ENCODE measurements at regions not wholly inside any gene's neighbourhood (a gene's known extent, or its start where the extent isn't known, plus 50 kb on each side); places are given as distances from the start of the nearest gene placed in this dataset.

DNA sequence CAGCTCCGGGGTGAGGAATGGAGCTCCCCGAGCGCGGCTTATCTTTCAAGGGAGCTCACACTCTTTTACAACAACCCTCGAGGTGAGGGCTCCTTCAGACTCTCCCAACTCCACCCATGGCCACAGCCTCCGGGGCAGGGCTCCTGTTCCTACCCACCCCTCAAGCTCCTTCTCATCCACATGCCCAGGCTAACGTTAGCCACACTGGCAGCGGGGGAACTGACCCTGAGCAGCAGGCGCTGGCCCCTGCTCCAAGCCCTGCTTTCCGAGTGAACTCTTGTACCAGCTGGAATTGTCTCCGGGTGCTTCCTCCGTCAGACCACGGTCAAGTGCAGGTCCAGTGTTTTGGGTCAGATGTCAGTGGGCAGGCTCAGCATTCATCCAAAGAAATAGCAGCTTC is 89.4 kb downstream of the ANKRD10 start:
- TF ChIP-seq ZNF70 (CRISPR knock-in tag; IDR thresholded peaks at IDR 0.05), result no peak
- no peak for TF ChIP-seq ARNTL (CRISPR knock-in tag; IDR thresholded peaks at IDR 0.05; ENCODE audit: borderline replicate concordance, low read depth)
- TF ChIP-seq, protein P1, sequence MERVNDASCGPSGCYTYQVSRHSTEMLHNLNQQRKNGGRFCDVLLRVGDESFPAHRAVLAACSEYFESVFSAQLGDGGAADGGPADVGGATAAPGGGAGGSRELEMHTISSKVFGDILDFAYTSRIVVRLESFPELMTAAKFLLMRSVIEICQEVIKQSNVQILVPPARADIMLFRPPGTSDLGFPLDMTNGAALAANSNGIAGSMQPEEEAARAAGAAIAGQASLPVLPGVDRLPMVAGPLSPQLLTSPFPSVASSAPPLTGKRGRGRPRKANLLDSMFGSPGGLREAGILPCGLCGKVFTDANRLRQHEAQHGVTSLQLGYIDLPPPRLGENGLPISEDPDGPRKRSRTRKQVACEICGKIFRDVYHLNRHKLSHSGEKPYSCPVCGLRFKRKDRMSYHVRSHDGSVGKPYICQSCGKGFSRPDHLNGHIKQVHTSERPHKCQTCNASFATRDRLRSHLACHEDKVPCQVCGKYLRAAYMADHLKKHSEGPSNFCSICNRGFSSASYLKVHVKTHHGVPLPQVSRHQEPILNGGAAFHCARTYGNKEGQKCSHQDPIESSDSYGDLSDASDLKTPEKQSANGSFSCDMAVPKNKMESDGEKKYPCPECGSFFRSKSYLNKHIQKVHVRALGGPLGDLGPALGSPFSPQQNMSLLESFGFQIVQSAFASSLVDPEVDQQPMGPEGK (CRISPR knock-in tag; IDR thresholded peaks at IDR 0.05; ENCODE audit: borderline replicate concordance), result no peak
- no peak for TF ChIP-seq ZNF8 (CRISPR knock-in tag; IDR thresholded peaks at IDR 0.05)
- TF ChIP-seq PPARA (CRISPR knock-in tag; IDR thresholded peaks at IDR 0.05; ENCODE audit: borderline replicate concordance), result no peak
